K562 (cell line): ENCODE measurements at regions not wholly inside any gene's neighbourhood (a gene's known extent, or its start where the extent isn't known, plus 50 kb on each side); places are given as distances from the start of the nearest gene placed in this dataset.

ENCODE experiments used
- ATAC-seq: fragments of 200-7000 bp; cut with Tn5 transposase; 3 replicates; pipeline ENCODE4 v1.9.1; 2020; ENCODE audit warnings: moderate library complexity
- BruUV-seq: library from RNA; stranded (reverse); fragments of 400-500 nt; replicated peaks from 2 replicates; lab custom pipeline; 2021; lab: Mats Ljungman, UMichigan
- CTCF ChIA-PET: fragments of 300-600 bp; formaldehyde crosslinking; extraction: SDS; loops from one replicate; lab custom pipeline; 2021; ENCODE audit warnings: low intra/inter-chr PET ratio; lab: Yijun Ruan, JAX
- POLR2A ChIA-PET: fragments of 300-600, 350-650 bp; sonication (Branson Sonifier 250); formaldehyde crosslinking; extraction: SDS; loops from one replicate; lab custom pipeline; 2021; ENCODE audit warnings: antibody characterized with exemption, inconsistent platforms; lab: Yijun Ruan, JAX
- DNase-seq, 4 experiments: peaks; one replicate each; pipeline versions ENCODE4 v3.0.0 to v3.0.0-alpha.2; 2011 to 2018; ENCODE audit warnings: low spot score in 3 of 4, mixed read lengths in 3 of 4; ENCODE audit errors: extremely low read depth in 1 of 4
- FAIRE-seq: peaks from 2 replicates; lab custom pipeline; 2011; peaks lifted over from hg19 to GRCh38; lab: Jason Lieb, UNC
- H2AFZ ChIP-seq: 2 replicates; pipeline ENCODE4 v1.6.0; 2011; ENCODE audit warnings: low read depth, low read length, control low read depth, inconsistent platforms
- H3K27ac ChIP-seq: fragments of 200-600 bp; 3 replicates; pipeline ENCODE4 v1.8.0; 2011; ENCODE audit warnings: low read depth, mild to moderate bottlenecking, control low read depth, inconsistent platforms, low read length, moderate library complexity, mixed read lengths; ENCODE audit errors: extremely low read depth
- H3K27me3 ChIP-seq, 2 experiments: fragments of 300-600 bp in 1 of 2; 2 replicates in 1 of 2; 3 replicates in 1 of 2; pipeline versions ENCODE4 v1.6.0 to v1.8.0; 2011; ENCODE audit warnings: inconsistent platforms in 2 of 2, low read length in 2 of 2, mild to moderate bottlenecking in 1 of 2, mixed read lengths in 1 of 2, moderate library complexity in 1 of 2; ENCODE audit not compliant: control insufficient read depth in 2 of 2, insufficient read depth in 2 of 2
- H3K36me3 ChIP-seq: fragments of 300-600 bp; 3 replicates; pipeline ENCODE4 v1.8.0; 2011; ENCODE audit warnings: mild to moderate bottlenecking, low read length, inconsistent platforms; ENCODE audit not compliant: control insufficient read depth, insufficient read depth
- H3K4me1 ChIP-seq, 2 experiments: fragments of 200-600 bp in 1 of 2; replicated peaks in 1 of 2; 2 replicates in 1 of 2; 3 replicates in 1 of 2; pipeline versions ENCODE4 v1.5.1 to v1.8.0; 2011; ENCODE audit warnings: inconsistent platforms in 2 of 2, low read length in 2 of 2, mild to moderate bottlenecking in 1 of 2, mixed read lengths in 1 of 2, moderate library complexity in 1 of 2; ENCODE audit not compliant: control insufficient read depth in 2 of 2, insufficient read depth in 2 of 2
- H3K4me2 ChIP-seq: 2 replicates; pipeline ENCODE4 v1.6.1; 2011; ENCODE audit warnings: low read length, control low read depth, inconsistent platforms, mixed read lengths; ENCODE audit not compliant: insufficient read depth
- H3K4me3 ChIP-seq: fragments of 200-600 bp; sonication (generic), shearing (Covaris generic); 2 replicates; pipeline ENCODE4 v1.5.1; 2016; ENCODE audit warnings: control low read depth, inconsistent platforms
- H3K79me2 ChIP-seq: fragments of 200-600 bp; 3 replicates; pipeline ENCODE4 v1.8.0; 2011; ENCODE audit warnings: low read length, inconsistent platforms; ENCODE audit not compliant: control insufficient read depth, insufficient read depth
- H3K9ac ChIP-seq, 2 experiments: 2 replicates each; pipeline versions ENCODE4 v1.6.0 to v1.6.1; 2011; ENCODE audit warnings: low read depth in 2 of 2, low read length in 2 of 2, control low read depth in 1 of 2, inconsistent platforms in 1 of 2, mild to moderate bottlenecking in 1 of 2, mixed read lengths in 1 of 2; ENCODE audit not compliant: insufficient read depth in 1 of 2
- H3K9me1 ChIP-seq: one replicate; pipeline ENCODE4 v1.6.0; 2011; ENCODE audit warnings: inconsistent platforms, mild to moderate bottlenecking, low read length, moderate library complexity; ENCODE audit not compliant: control insufficient read depth, insufficient read depth
- H3K9me3 ChIP-seq: replicated peaks from 2 replicates; pipeline ENCODE4 v1.5.1; 2011; ENCODE audit warnings: low read depth, low read length, inconsistent platforms; ENCODE audit not compliant: control insufficient read depth, insufficient read depth
- H4K20me1 ChIP-seq: replicated peaks from 2 replicates; pipeline ENCODE4 v1.6.1; 2011; ENCODE audit warnings: low read length, inconsistent platforms, mixed read lengths; ENCODE audit not compliant: control insufficient read depth, insufficient read depth
- BCL6 ChIP-seq: fragments of 250-450 bp; sonication (Bioruptor Pico); IDR thresholded peaks from 2 replicates; pipeline ENCODE4 v1.4.0; 2020
- CREM ChIP-seq: IDR thresholded peaks from 2 replicates; pipeline ENCODE4 v1.6.1; 2014; ENCODE audit warnings: antibody characterized with exemption, low read depth
- MECOM ChIP-seq: fragments of 250-450 bp; sonication (Bioruptor Pico); IDR thresholded peaks from 2 replicates; pipeline ENCODE4 v1.8.0; 2022; ENCODE audit warnings: inconsistent platforms
- NR2C2 ChIP-seq, 2 experiments: fragments of 200-800 bp in 1 of 2; sonication (Bioruptor generic) in 1 of 2; sonication (generic) in 1 of 2; formaldehyde crosslinking in 1 of 2; IDR thresholded peaks; 2 replicates each; pipeline versions ENCODE4 v1.6.1 to v1.8.0; 2016 to 2022; ENCODE audit warnings: mild to moderate bottlenecking in 1 of 2, missing compliant biosample characterization in 1 of 2, missing genetic modification characterization in 1 of 2, missing genetic modification reagents in 1 of 2
- NR2F6 ChIP-seq: fragments of 450-650 bp; formaldehyde crosslinking; IDR thresholded peaks from 2 replicates; pipeline ENCODE4 v1.4.0; 2020; ENCODE audit warnings: mild to moderate bottlenecking
- PHTF2 ChIP-seq: fragments of 250-450 bp; sonication (Bioruptor Pico); IDR thresholded peaks from 2 replicates; pipeline ENCODE4 v1.5.0; 2021; ENCODE audit warnings: mild to moderate bottlenecking
- POU5F1 ChIP-seq: fragments of 150-350 bp; IDR thresholded peaks from 2 replicates; pipeline ENCODE4 v1.6.1; 2014; ENCODE audit warnings: borderline replicate concordance, low read length, low read depth, mild to moderate bottlenecking; ENCODE audit not compliant: partially characterized antibody
- SLC30A9 ChIP-seq: fragments of 250-450 bp; sonication (Bioruptor Pico); IDR thresholded peaks from 2 replicates; pipeline ENCODE4 v1.8.0; 2022; ENCODE audit warnings: mild to moderate bottlenecking, moderate library complexity
- SRF ChIP-seq, 2 experiments: fragments of 250-450, 450-650 bp in 1 of 2; sonication (Bioruptor Pico) in 1 of 2; sonication (generic) in 1 of 2; formaldehyde crosslinking; IDR thresholded peaks; 2 replicates each; pipeline versions ENCODE4 v1.5.0 to v1.5.1; 2020 to 2022; ENCODE audit warnings: mild to moderate bottlenecking in 1 of 2, missing genetic modification reagents in 1 of 2
- ZBTB33 ChIP-seq: sonication (generic); formaldehyde crosslinking; IDR thresholded peaks from 2 replicates; pipeline ENCODE4 v1.8.1; 2023; ENCODE audit warnings: mild to moderate bottlenecking, missing genetic modification reagents
- ZKSCAN3 ChIP-seq: fragments of 250-450 bp; sonication (Bioruptor Pico); IDR thresholded peaks from 2 replicates; pipeline ENCODE4 v1.4.0; 2020
- ZNF766 ChIP-seq: fragments of 200-800 bp; sonication (Bioruptor generic); conservative IDR thresholded peaks from 2 replicates; pipeline ENCODE4 v1.6.1; 2016; ENCODE audit warnings: missing genetic modification characterization, missing compliant biosample characterization
- WGBS: fragments of 100-300 bp; shearing (Covaris generic); methylation state at CpG from one replicate; pipeline ENCODE4 v1.1.6; 2016; ENCODE audit warnings: low coverage, mixed read lengths; ENCODE audit not compliant: insufficient coverage; ENCODE audit errors: missing lambda C conversion rate; 5-methylcytosine and 5-hydroxymethylcytosine counted together
- in situ Hi-C: fragments of 300-500 bp; cut with MboI; formaldehyde crosslinking; loops from 4 replicates; pipeline ENCODE4 v1.15.0; 2018; ENCODE audit warnings: inconsistent platforms, mixed read lengths
- intact Hi-C: fragments of 100-400 bp; cut with micrococcal nuclease; formaldehyde crosslinking; loops from 2 replicates; pipeline ENCODE4 v1.14.2; 2022

GRCh38 chr5:27947088-27947487 is 908.7 kb upstream of the CDH9 start:
- CTCF ChIA-PET: no interaction called here
- no peaks in the 10 kb centered on the region for H3K9me3 ChIP-seq
- H3K27ac ChIP-seq: no peak overlapping the region
- no peaks in the 10 kb centered on the region for H3K9me1 ChIP-seq
- ATAC-seq (no peak), DNase-seq (no peak), FAIRE-seq (no peak)
- H4K20me1 ChIP-seq: no peaks in the 10 kb centered on the region
- WGBS: 0% methylated on average over 1 of the region's 1 CpG
- no peak overlapping the region for H3K9ac ChIP-seq
- intact Hi-C loops (no loop called here), in situ Hi-C loops (no loop called here)
- no peaks in the 10 kb centered on the region for H3K4me1 ChIP-seq
- no peaks in the 10 kb centered on the region for H3K79me2 ChIP-seq
- no peaks in the 10 kb centered on the region for H3K27me3 ChIP-seq
- no TSS peak for BruUV-seq
- no peak for TF ChIP-seq ZNF766 (CRISPR knock-in tag)
- no peak for TF ChIP-seq PHTF2 (CRISPR knock-in tag)
- no peak for TF ChIP-seq MECOM
- TF ChIP-seq SRF (CRISPR knock-in tag; IDR thresholded peaks at IDR 0.05): no peak
- no peak for TF ChIP-seq ZKSCAN3 (CRISPR knock-in tag)
- TF ChIP-seq POU5F1: no peak
- no peak for TF ChIP-seq NR2C2 (CRISPR knock-in tag; IDR thresholded peaks at IDR 0.05)
- no peak for TF ChIP-seq NR2C2 (tag; IDR thresholded peaks at IDR 0.05)
- no peak for TF ChIP-seq CREM
- no peak for TF ChIP-seq NR2F6
- no peak for TF ChIP-seq ZBTB33 (CRISPR knock-in tag)
- TF ChIP-seq SLC30A9 (CRISPR knock-in tag): no peak
- TF ChIP-seq BCL6 (CRISPR knock-in tag): no peak
- POLR2A ChIA-PET: no interaction called here
- no peak overlapping the region for H2AFZ ChIP-seq
- no peak overlapping the region for H3K4me3 ChIP-seq
- no peak overlapping the region for H3K4me2 ChIP-seq
- no peaks in the 10 kb centered on the region for H3K36me3 ChIP-seq
